Neural progenitor cell (in vitro differentiated cells): ENCODE measurements at regions not wholly inside any gene's neighbourhood (a gene's known extent, or its start where the extent isn't known, plus 50 kb on each side); places are given as distances from the start of the nearest gene placed in this dataset.
"Not testable (repeated sequence)": the region's sequence is repeated elsewhere in the genome, so short reads cannot be mapped to it uniquely, and the experiment has no call there.

Experiments used
- DNase-seq: peaks from one replicate; pipeline ENCODE4 v3.0.0-alpha.2; 2016; ENCODE audit warnings: low spot score
- H2AFZ ChIP-seq: fragments of 200-600 bp; sonication (generic); replicated peaks from 2 replicates; pipeline ENCODE4 v1.6.1; 2016; ENCODE audit warnings: antibody characterized with exemption
- H3F3A ChIP-seq: fragments of 200-600 bp; sonication (generic); 2 replicates; pipeline ENCODE4 v1.6.1; 2016; ENCODE audit warnings: antibody characterized with exemption, low read depth
- H3K27ac ChIP-seq: fragments of 200-600 bp; sonication (generic); 2 replicates; pipeline ENCODE4 v1.5.1; 2016; ENCODE audit warnings: mild to moderate bottlenecking
- H3K27me3 ChIP-seq: fragments of 200-600 bp; sonication (generic); 2 replicates; pipeline ENCODE4 v1.6.1; 2016; ENCODE audit warnings: mild to moderate bottlenecking, moderate library complexity
- H3K36me3 ChIP-seq: fragments of 200-600 bp; sonication (generic); 2 replicates; pipeline ENCODE4 v1.5.1; 2016
- H3K4me1 ChIP-seq: fragments of 200-600 bp; sonication (generic); 2 replicates; pipeline ENCODE4 v1.6.1; 2016; ENCODE audit warnings: mixed run types
- H3K4me2 ChIP-seq: fragments of 200-600 bp; sonication (generic); 2 replicates; pipeline ENCODE4 v1.6.1; 2016
- H3K4me3 ChIP-seq: fragments of 200-600 bp; sonication (generic); 2 replicates; pipeline ENCODE4 v1.5.1; 2016
- H3K79me2 ChIP-seq: fragments of 200-600 bp; sonication (generic); 2 replicates; pipeline ENCODE4 v1.6.1; 2016; ENCODE audit warnings: low read depth
- H3K9ac ChIP-seq: fragments of 200-600 bp; sonication (generic); 2 replicates; pipeline ENCODE4 v1.6.1; 2016
- H3K9me3 ChIP-seq: fragments of 200-600 bp; sonication (generic); 2 replicates; pipeline ENCODE4 v1.5.1; 2016; ENCODE audit warnings: low read depth
- H4K20me1 ChIP-seq: fragments of 200-600 bp; sonication (generic); 2 replicates; pipeline ENCODE4 v1.6.1; 2016; ENCODE audit warnings: low read depth
- H3K27ac Mint-ChIP-seq: 3 replicates; pipeline ENCODE4 v1.8.0; 2021; ENCODE audit warnings: mixed read lengths
- H3K27me3 Mint-ChIP-seq: 2 replicates; pipeline ENCODE4 v1.8.0; 2022; ENCODE audit warnings: low read depth, mild to moderate bottlenecking, inconsistent platforms, moderate library complexity, mixed read lengths; ENCODE audit not compliant: insufficient read depth
- H3K36me3 Mint-ChIP-seq: 3 replicates; pipeline ENCODE4 v1.8.0; 2021; ENCODE audit warnings: mixed read lengths
- H3K4me1 Mint-ChIP-seq: 3 replicates; pipeline ENCODE4 v1.8.0; 2021; ENCODE audit warnings: mixed read lengths
- H3K4me3 Mint-ChIP-seq: 3 replicates; pipeline ENCODE4 v1.8.0; 2021; ENCODE audit warnings: mild to moderate bottlenecking, moderate library complexity, mixed read lengths
- H3K9me3 Mint-ChIP-seq: 3 replicates; pipeline ENCODE4 v1.8.0; 2020; ENCODE audit warnings: mixed read lengths
- CTCF ChIP-seq: fragments of 200-600 bp; sonication (generic); IDR thresholded peaks from 2 replicates; pipeline ENCODE4 v1.5.1; 2017; ENCODE audit warnings: antibody characterized with exemption, mild to moderate bottlenecking
- EZH2 ChIP-seq: fragments of 200-600 bp; sonication (generic); IDR thresholded peaks from 2 replicates; pipeline ENCODE4 v1.6.1; 2017; ENCODE audit warnings: antibody characterized with exemption, mild to moderate bottlenecking, moderate library complexity
- EZH2phosphoT487 ChIP-seq: fragments of 200-600 bp; sonication (generic); IDR thresholded peaks from 2 replicates; pipeline ENCODE4 v1.6.1; 2017; ENCODE audit warnings: antibody characterized with exemption

DNA sequence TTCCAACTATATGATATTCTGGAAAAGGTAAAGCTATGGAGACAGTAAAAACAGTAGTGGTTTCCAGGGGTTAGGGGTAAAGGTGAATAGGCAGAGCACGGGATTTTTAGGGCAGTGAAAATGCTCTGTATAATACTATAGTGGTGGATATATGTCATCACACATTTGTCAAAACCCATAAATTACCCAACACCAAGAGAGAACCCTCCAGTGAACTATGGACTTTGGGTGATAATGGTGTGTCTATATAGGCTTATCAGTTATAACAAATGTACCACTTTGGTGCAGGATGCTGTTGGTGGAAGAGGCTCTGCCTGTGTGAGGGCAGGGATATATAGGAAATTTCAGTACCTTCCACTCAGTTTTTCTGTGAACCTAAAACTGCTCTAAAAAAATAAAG lies 149.9 kb downstream of the GPX5 start:
- Histone ChIP-seq H3K79me2 (no peaks in the 10 kb centered on the region), H3K27me3 (peaks cover 15% of the 10 kb centered on the region), H3K9me3 (no peaks in the 10 kb centered on the region), H3K4me3 (no peak overlapping the region), H3K4me2 (no peak overlapping the region), H2AFZ (no peak overlapping the region), H3F3A (no peaks in the 10 kb centered on the region), H3K4me1 (no peaks in the 10 kb centered on the region), H3K27ac (no peak overlapping the region), H3K36me3 (no peaks in the 10 kb centered on the region), H3K9ac (no peak overlapping the region), H4K20me1 (no peaks in the 10 kb centered on the region)
- H3K27me3 Mint-ChIP-seq: peaks cover 18% of the 10 kb centered on the region
- peaks cover 5% of the 10 kb centered on the region for H3K9me3 Mint-ChIP-seq
- no peak overlapping the region for H3K4me3 Mint-ChIP-seq
- H3K27ac Mint-ChIP-seq: no peak overlapping the region
- no peak for DNase-seq
- no peak for TF ChIP-seq EZH2phosphoT487
- no peak for TF ChIP-seq EZH2
- no peak for TF ChIP-seq CTCF
- peaks cover 2% of the 10 kb centered on the region for H3K4me1 Mint-ChIP-seq
- no peaks in the 10 kb centered on the region for H3K36me3 Mint-ChIP-seq

GRCh38 chr6:28682542-28682941 lies 156.9 kb downstream of the GPX5 start:
- TF ChIP-seq EZH2phosphoT487 (no peak), EZH2 (no peak), CTCF (no peak)
- peak overlapping the region; percentile 61 for H3K27ac Mint-ChIP-seq
- H3K9me3 Mint-ChIP-seq: no peaks in the 10 kb centered on the region
- no peaks in the 10 kb centered on the region for H3F3A ChIP-seq
- no peak overlapping the region for H3K4me2 ChIP-seq
- H3K9ac ChIP-seq: no peak overlapping the region
- H3K27me3 Mint-ChIP-seq: peaks cover 3% of the 10 kb centered on the region
- no peaks in the 10 kb centered on the region for H3K36me3 ChIP-seq
- no peaks in the 10 kb centered on the region for H3K36me3 Mint-ChIP-seq
- no peak overlapping the region for H3K4me3 Mint-ChIP-seq
- H3K4me1 Mint-ChIP-seq: peaks cover 3% of the 10 kb centered on the region
- no peaks in the 10 kb centered on the region for H3K9me3 ChIP-seq
- DNase-seq: no peak
- H4K20me1 ChIP-seq: no peaks in the 10 kb centered on the region
- H3K4me3 ChIP-seq: no peak overlapping the region
- no peak overlapping the region for H3K27ac ChIP-seq
- H3K79me2 ChIP-seq: no peaks in the 10 kb centered on the region
- H2AFZ ChIP-seq: no peak overlapping the region
- no peaks in the 10 kb centered on the region for H3K4me1 ChIP-seq
- peaks cover 8% of the 10 kb centered on the region for H3K27me3 ChIP-seq

GRCh38 chr6:28682956-28683685 lies 157.4 kb downstream of the GPX5 start:
- not testable (repeated sequence) for H3K36me3 Mint-ChIP-seq, H3K27ac Mint-ChIP-seq, H2AFZ ChIP-seq, H3K36me3 ChIP-seq, H3K4me3 Mint-ChIP-seq, H3K4me1 ChIP-seq, H3K9ac ChIP-seq, H3K27me3 ChIP-seq, H3K27ac ChIP-seq, H3K4me1 Mint-ChIP-seq, H3K27me3 Mint-ChIP-seq, H3K4me3 ChIP-seq, H3K9me3 Mint-ChIP-seq, H3F3A ChIP-seq, H3K79me2 ChIP-seq, H4K20me1 ChIP-seq, H3K9me3 ChIP-seq, DNase-seq, H3K4me2 ChIP-seq

DNA sequence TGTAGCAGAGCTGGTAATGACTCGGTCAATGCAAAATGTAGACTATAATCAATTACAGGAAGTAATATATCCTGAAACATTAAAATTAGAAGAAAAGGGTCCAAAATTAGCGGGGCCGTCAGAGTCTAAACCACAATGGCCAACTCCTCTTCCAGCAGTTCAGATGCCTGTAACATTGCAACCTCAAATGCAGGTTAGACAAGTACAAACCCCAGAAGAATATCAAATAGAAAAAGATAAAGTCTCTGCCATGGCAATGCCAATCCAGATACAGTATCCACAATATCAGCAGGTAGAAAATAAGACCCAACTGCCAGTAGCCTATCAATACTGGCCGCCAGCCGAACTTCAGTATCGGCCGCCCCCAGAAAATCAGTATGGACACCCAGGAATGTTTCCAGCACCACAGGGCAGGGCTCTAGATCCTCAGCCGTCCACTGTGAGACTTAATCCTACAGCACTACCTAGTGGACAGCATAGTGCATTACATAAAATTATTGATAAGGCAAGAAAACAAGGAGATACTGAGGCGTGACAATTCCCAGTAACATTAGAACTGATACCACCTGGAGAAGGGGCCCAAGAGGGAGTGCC lies 158.4 kb downstream of the GPX5 start:
- no peaks in the 10 kb centered on the region for H3F3A ChIP-seq
- no peaks in the 10 kb centered on the region for H3K36me3 ChIP-seq
- H3K9me3 ChIP-seq: no peaks in the 10 kb centered on the region
- peak; percentile 69 for DNase-seq
- TF ChIP-seq CTCF (peak; percentile 80), EZH2phosphoT487 (no peak), EZH2 (no peak)
- no peaks in the 10 kb centered on the region for H3K27me3 Mint-ChIP-seq
- peaks cover 8% of the 10 kb centered on the region for H3K27me3 ChIP-seq
- peak overlapping the region; percentile 11 for H3K27ac Mint-ChIP-seq
- no peak overlapping the region for H3K27ac ChIP-seq
- no peaks in the 10 kb centered on the region for H3K4me1 ChIP-seq
- no peaks in the 10 kb centered on the region for H3K9me3 Mint-ChIP-seq
- no peaks in the 10 kb centered on the region for H3K36me3 Mint-ChIP-seq
- no peaks in the 10 kb centered on the region for H3K79me2 ChIP-seq
- no peak overlapping the region for H3K9ac ChIP-seq
- H3K4me3 ChIP-seq: no peak overlapping the region
- H3K4me1 Mint-ChIP-seq: peaks cover 3% of the 10 kb centered on the region
- no peak overlapping the region for H2AFZ ChIP-seq
- no peaks in the 10 kb centered on the region for H4K20me1 ChIP-seq
- no peak overlapping the region for H3K4me2 ChIP-seq
- H3K4me3 Mint-ChIP-seq: peak overlapping the region; percentile 0

GRCh38 chr6:28685960-28686359 lies 160.3 kb downstream of the GPX5 start:
- not testable (repeated sequence) for H3K4me3 Mint-ChIP-seq, H3K4me1 Mint-ChIP-seq, H3K27me3 Mint-ChIP-seq, H3K9ac ChIP-seq, H3K4me3 ChIP-seq, H3K27ac ChIP-seq, H3K4me1 ChIP-seq, H3K36me3 ChIP-seq, H3K36me3 Mint-ChIP-seq, H3K4me2 ChIP-seq, H3K9me3 ChIP-seq, DNase-seq, H3K9me3 Mint-ChIP-seq, H2AFZ ChIP-seq, H4K20me1 ChIP-seq, H3F3A ChIP-seq, H3K79me2 ChIP-seq, H3K27ac Mint-ChIP-seq
- peaks cover 16% of the 10 kb centered on the region for H3K27me3 ChIP-seq
